ENCODE measurements at regions not wholly inside any gene's neighbourhood (a gene's known extent, or its start where the extent isn't known, plus 50 kb on each side); places are given as distances from the start of the nearest gene placed in this dataset.

DNA sequence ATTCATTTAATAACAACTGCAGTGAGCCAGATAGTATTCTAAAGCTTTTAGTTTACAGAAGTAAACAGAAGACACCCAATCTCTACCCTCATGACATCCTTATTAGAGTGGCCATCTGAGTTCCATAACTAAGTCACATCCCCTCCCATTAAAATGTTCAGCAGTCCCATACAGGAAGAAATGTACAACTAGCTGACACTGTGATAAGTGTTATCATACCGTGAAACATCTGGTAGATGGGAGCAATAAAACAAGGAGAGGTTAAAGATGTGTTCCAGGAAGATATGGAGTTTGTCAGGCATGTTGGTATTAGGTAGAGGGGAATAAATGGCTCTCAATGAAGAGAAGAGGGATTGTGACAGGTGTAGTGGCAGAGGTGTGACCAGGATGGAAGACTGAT, 60.5 kb upstream of the CAV2 start:
- Histone ChIP-seq H3K9me3 (ENCODE audit: low read length) (no peaks in the 10 kb centered on the region), H3K36me3 (ENCODE audit: insufficient read depth, low read length) (no peaks in the 10 kb centered on the region), H3K27ac (ENCODE audit: low read depth, low read length, poor library complexity, severe bottlenecking) (no peak overlapping the region), H3K4me2 (ENCODE audit: low read length) (no peak overlapping the region), H3K79me2 (ENCODE audit: insufficient read depth, low read depth, low read length) (no peaks in the 10 kb centered on the region), H3K9me2 (ENCODE audit: insufficient read depth, low read length) (no peaks in the 10 kb centered on the region), H3K4me3 (ENCODE audit: low read depth, low read length, poor library complexity, severe bottlenecking) (no peak overlapping the region), H2AFZ (ENCODE audit: low read length) (no peak overlapping the region), H4K20me1 (ENCODE audit: insufficient read depth, low read length) (no peaks in the 10 kb centered on the region), H3K4me1 (ENCODE audit: insufficient read depth, low read length, poor library complexity, severe bottlenecking) (no peaks in the 10 kb centered on the region)
- CTCF ChIA-PET (ENCODE audit: unreplicated experiment), result no interaction called here
- POLR2A ChIA-PET, result no interaction called here
- DNase-seq (ENCODE audit: low spot score), result no peak
- intact Hi-C loops (cut with micrococcal nuclease; ENCODE audit: unreplicated experiment), result no loop called here
- BruUV-seq (replicated peaks), result no TSS peak
- TF ChIP-seq, protein P1, sequence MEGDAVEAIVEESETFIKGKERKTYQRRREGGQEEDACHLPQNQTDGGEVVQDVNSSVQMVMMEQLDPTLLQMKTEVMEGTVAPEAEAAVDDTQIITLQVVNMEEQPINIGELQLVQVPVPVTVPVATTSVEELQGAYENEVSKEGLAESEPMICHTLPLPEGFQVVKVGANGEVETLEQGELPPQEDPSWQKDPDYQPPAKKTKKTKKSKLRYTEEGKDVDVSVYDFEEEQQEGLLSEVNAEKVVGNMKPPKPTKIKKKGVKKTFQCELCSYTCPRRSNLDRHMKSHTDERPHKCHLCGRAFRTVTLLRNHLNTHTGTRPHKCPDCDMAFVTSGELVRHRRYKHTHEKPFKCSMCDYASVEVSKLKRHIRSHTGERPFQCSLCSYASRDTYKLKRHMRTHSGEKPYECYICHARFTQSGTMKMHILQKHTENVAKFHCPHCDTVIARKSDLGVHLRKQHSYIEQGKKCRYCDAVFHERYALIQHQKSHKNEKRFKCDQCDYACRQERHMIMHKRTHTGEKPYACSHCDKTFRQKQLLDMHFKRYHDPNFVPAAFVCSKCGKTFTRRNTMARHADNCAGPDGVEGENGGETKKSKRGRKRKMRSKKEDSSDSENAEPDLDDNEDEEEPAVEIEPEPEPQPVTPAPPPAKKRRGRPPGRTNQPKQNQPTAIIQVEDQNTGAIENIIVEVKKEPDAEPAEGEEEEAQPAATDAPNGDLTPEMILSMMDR (conservative IDR thresholded peaks at IDR 0.05; ENCODE audit: low read length), result no peak
- no peak for TF ChIP-seq EZH2phosphoT487 (IDR thresholded peaks at IDR 0.05; ENCODE audit: borderline replicate concordance, low read depth, low read length)

GRCh38 chr7:116439841-116440549, 59.5 kb upstream of the CAV2 start:
- Histone ChIP-seq H3K27ac (ENCODE audit: low read depth, low read length, poor library complexity, severe bottlenecking) (no peak overlapping the region), H3K9me3 (ENCODE audit: low read length) (no peaks in the 10 kb centered on the region), H3K79me2 (ENCODE audit: insufficient read depth, low read depth, low read length) (no peaks in the 10 kb centered on the region), H3K9me2 (ENCODE audit: insufficient read depth, low read length) (no peaks in the 10 kb centered on the region), H2AFZ (ENCODE audit: low read length) (no peak overlapping the region), H3K4me2 (ENCODE audit: low read length) (no peak overlapping the region), H3K4me3 (ENCODE audit: low read depth, low read length, poor library complexity, severe bottlenecking) (no peak overlapping the region), H4K20me1 (ENCODE audit: insufficient read depth, low read length) (no peaks in the 10 kb centered on the region), H3K4me1 (ENCODE audit: insufficient read depth, low read length, poor library complexity, severe bottlenecking) (no peaks in the 10 kb centered on the region), H3K36me3 (ENCODE audit: insufficient read depth, low read length) (no peaks in the 10 kb centered on the region)
- POLR2A ChIA-PET, result interaction anchor here (0.6 kb wide), 1 partner anchor 304 kb away, joined by 3 read pairs; no protein-coding TSS in a partner anchor
- DNase-seq (ENCODE audit: low spot score), result no peak
- intact Hi-C loops (cut with micrococcal nuclease; ENCODE audit: unreplicated experiment), result no loop called here
- TF ChIP-seq EZH2phosphoT487 (IDR thresholded peaks at IDR 0.05; ENCODE audit: borderline replicate concordance, low read depth, low read length), result no peak
- TF ChIP-seq, protein P1 (conservative IDR thresholded peaks at IDR 0.05; ENCODE audit: low read length), result no peak
- CTCF ChIA-PET (ENCODE audit: unreplicated experiment), result no interaction called here
- no TSS peak for BruUV-seq (replicated peaks)

- H3K4me1 ChIP-seq (ENCODE audit: insufficient read depth, low read length, poor library complexity, severe bottlenecking), result no peaks in the 10 kb centered on the region
- no peak overlapping the region for H3K4me2 ChIP-seq (ENCODE audit: low read length)
- H3K9me2 ChIP-seq (ENCODE audit: insufficient read depth, low read length), result no peaks in the 10 kb centered on the region
- BruUV-seq (replicated peaks), result no TSS peak
- no peak overlapping the region for H2AFZ ChIP-seq (ENCODE audit: low read length)
- DNase-seq (ENCODE audit: low spot score), result no peak
- no peaks in the 10 kb centered on the region for H3K36me3 ChIP-seq (ENCODE audit: insufficient read depth, low read length)
- H3K27ac ChIP-seq (ENCODE audit: low read depth, low read length, poor library complexity, severe bottlenecking), result no peak overlapping the region
- intact Hi-C loops (cut with micrococcal nuclease; ENCODE audit: unreplicated experiment), result no loop called here
- H3K79me2 ChIP-seq (ENCODE audit: insufficient read depth, low read depth, low read length), result no peaks in the 10 kb centered on the region
- H3K4me3 ChIP-seq (ENCODE audit: low read depth, low read length, poor library complexity, severe bottlenecking), result no peak overlapping the region
- ChIA-PET CTCF (ENCODE audit: unreplicated experiment) (no interaction called here), POLR2A (interaction anchor here (1.0 kb wide), 1 partner anchor 254 kb away, joined by 3 read pairs; no protein-coding TSS in a partner anchor)
- H3K9me3 ChIP-seq (ENCODE audit: low read length), result no peaks in the 10 kb centered on the region
- no peak for TF ChIP-seq EZH2phosphoT487 (IDR thresholded peaks at IDR 0.05; ENCODE audit: borderline replicate concordance, low read depth, low read length)
- TF ChIP-seq, protein P1 (conservative IDR thresholded peaks at IDR 0.05; ENCODE audit: low read length), result no peak
- no peaks in the 10 kb centered on the region for H4K20me1 ChIP-seq (ENCODE audit: insufficient read depth, low read length)
Observed at GRCh38 chr7:116441534-116441933, 58.0 kb upstream of the CAV2 start.

Measured in OCI-LY7 (cell line).